ENCODE measurements at regions not wholly inside any gene's neighbourhood (a gene's known extent, or its start where the extent isn't known, plus 50 kb on each side); places are given as distances from the start of the nearest gene placed in this dataset.

GRCh38 chr16:5790512-5790911 lies 692.9 kb upstream of the EEF2KMT start (continued):
- no peak for TF ChIP-seq REST (IDR thresholded peaks at IDR 0.05; ENCODE audit: unreplicated experiment)

GRCh38 chr16:5789033-5789432 lies 691.4 kb upstream of the EEF2KMT start:
- Histone ChIP-seq H3K4me1 (ENCODE audit: insufficient read depth) (no peaks in the 10 kb centered on the region), H3K27ac (ENCODE audit: low read depth) (no peak overlapping the region), H3K27me3 (ENCODE audit: insufficient read depth) (no peaks in the 10 kb centered on the region), H3F3A (replicated peaks; ENCODE audit: low read depth) (no peaks in the 10 kb centered on the region), H3K79me2 (replicated peaks; ENCODE audit: insufficient read depth) (no peaks in the 10 kb centered on the region), H2AFZ (no peak overlapping the region), H3K4me2 (no peak overlapping the region), H3K4me3 (no peak overlapping the region), H3K9me2 (ENCODE audit: insufficient read depth) (no peaks in the 10 kb centered on the region), H3K36me3 (ENCODE audit: insufficient read depth) (no peaks in the 10 kb centered on the region), H4K20me1 (replicated peaks; ENCODE audit: insufficient read depth) (no peaks in the 10 kb centered on the region)
- ATAC-seq (no peak), DNase-seq (ENCODE audit: low spot score) (no peak)
- Mint-ChIP-seq H3K4me1 (peaks cover 26% of the 10 kb centered on the region), H3K9me3 (no peaks in the 10 kb centered on the region; the same call in 2 of the 3 replicates), H3K36me3 (ENCODE audit: low read depth) (no peaks in the 10 kb centered on the region), H3K4me3 (no peak overlapping the region), H3K27me3 (ENCODE audit: insufficient read depth, low read depth, poor library complexity) (peaks cover 8% of the 10 kb centered on the region), H3K27ac (no peak overlapping the region)
- TF ChIP-seq CTCF (conservative IDR thresholded peaks at IDR 0.05; ENCODE audit: low read depth in 2 of 2) (no peak), EZH2 (IDR thresholded peaks at IDR 0.05; ENCODE audit: low read depth, unreplicated experiment) (no peak), REST (IDR thresholded peaks at IDR 0.05; ENCODE audit: unreplicated experiment) (no peak), JUNB (IDR thresholded peaks at IDR 0.05; ENCODE audit: unreplicated experiment) (no peak), STAT1 (IDR thresholded peaks at IDR 0.05; ENCODE audit: unreplicated experiment) (no peak), ETS1 (IDR thresholded peaks at IDR 0.05) (no peak), ZNF331 (CRISPR knock-in tag; IDR thresholded peaks at IDR 0.05; ENCODE audit: low read depth) (no peak), POLR2AphosphoS5 (IDR thresholded peaks at IDR 0.05; ENCODE audit: low read depth) (no peak), ZNF462 (CRISPR knock-in tag; IDR thresholded peaks at IDR 0.05) (no peak)
